ENCODE measurements at regions not wholly inside any gene's neighbourhood (a gene's known extent, or its start where the extent isn't known, plus 50 kb on each side); places are given as distances from the start of the nearest gene placed in this dataset.

GRCh38 chr6:140360651-140361050 is 986.2 kb upstream of the CITED2 start:
- WGBS, 4 donors = 34 to 44% (median 39%) methylated on average over 3 of the region's 3 CpGs

DNA sequence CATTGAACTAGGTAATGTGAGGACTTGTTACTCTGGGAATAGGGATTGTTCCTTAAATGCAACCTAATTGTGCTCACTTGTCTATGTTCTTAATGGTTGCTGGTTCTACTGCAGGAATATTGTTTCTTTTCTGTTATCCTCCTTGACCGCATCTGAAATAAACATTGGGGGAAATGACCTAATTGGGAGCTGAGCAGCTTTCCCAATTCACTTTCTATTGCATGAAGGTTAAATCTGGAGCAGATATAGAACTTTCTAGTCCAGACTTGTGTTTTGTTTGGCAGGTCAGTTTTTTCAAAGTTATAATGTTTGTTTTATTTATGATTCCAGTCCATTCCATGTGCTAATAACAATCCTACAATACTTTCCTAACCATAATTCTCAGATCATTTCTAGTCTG is 981.0 kb upstream of the CITED2 start:
- Histone ChIP-seq H3K36me3 (no peaks in the 10 kb centered on the region), H3K27ac (no peak overlapping the region), H3K4me3 (no peak overlapping the region), H3K27me3 (no peaks in the 10 kb centered on the region), H3K4me1 (peaks cover 0 to 4% (median 0%) of the 10 kb centered on the region in 12 donors), H3K9me3 (no peaks in the 10 kb centered on the region)
- no peak for DNase-seq
- no peak for ATAC-seq
- 38 to 95% (median 91%) methylated on average over 1 of the region's 1 CpG for WGBS, 4 donors
- no peak for TF ChIP-seq POLR2A (IDR thresholded peaks at IDR 0.05)
- TF ChIP-seq CTCF (IDR thresholded peaks at IDR 0.05) = no peak
- intact Hi-C loops (cut with DNase I) = no loop called here

More at GRCh38 chr6:140360651-140361050, 986.2 kb upstream of the CITED2 start:
- no peaks in the 10 kb centered on the region for H3K4me1 ChIP-seq
- peaks cover 0 to 19% (median 5%) of the 10 kb centered on the region in 12 donors for H3K9me3 ChIP-seq
- intact Hi-C loops (cut with DNase I) = no loop called here
- no peak for ATAC-seq
- TF ChIP-seq POLR2A (IDR thresholded peaks at IDR 0.05) (no peak), CTCF (IDR thresholded peaks at IDR 0.05) (no peak)
- no peaks in the 10 kb centered on the region for H3K27me3 ChIP-seq
- H3K27ac ChIP-seq = no peak overlapping the region
- H3K36me3 ChIP-seq = no peaks in the 10 kb centered on the region
- H3K4me3 ChIP-seq = no peak overlapping the region
- no peak for DNase-seq

DNA sequence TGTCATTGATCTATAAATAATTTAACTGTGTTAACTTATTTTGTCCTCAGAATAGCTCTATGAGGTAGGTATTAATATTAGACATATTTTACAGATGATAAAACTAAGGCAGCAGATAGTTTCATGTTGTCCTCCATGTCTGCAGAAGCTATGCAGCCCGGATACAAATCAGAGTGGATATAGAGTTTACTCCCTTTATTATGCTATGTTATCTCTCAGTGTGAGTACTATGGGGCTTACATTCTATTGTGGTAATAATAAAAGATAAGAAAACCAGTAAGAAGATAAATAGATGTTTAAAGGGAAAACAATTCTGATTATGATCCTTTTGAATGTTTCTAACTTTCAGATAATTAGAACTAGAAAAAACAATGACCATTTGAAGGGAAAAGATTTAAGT is 979.8 kb upstream of the CITED2 start:
- Histone ChIP-seq H3K27ac (no peak overlapping the region), H3K4me1 (peaks cover 0 to 4% (median 0%) of the 10 kb centered on the region in 12 donors), H3K4me3 (no peak overlapping the region), H3K9me3 (no peaks in the 10 kb centered on the region), H3K36me3 (no peaks in the 10 kb centered on the region), H3K27me3 (no peaks in the 10 kb centered on the region)
- TF ChIP-seq POLR2A (IDR thresholded peaks at IDR 0.05) = no peak
- TF ChIP-seq CTCF (IDR thresholded peaks at IDR 0.05) = no peak
- no peak for ATAC-seq
- intact Hi-C loops (cut with DNase I) = no loop called here
- no peak for DNase-seq
- WGBS, 4 donors = 77 to 82% (median 79%) methylated on average over 1 of the region's 1 CpG

- Histone ChIP-seq H3K9me3 (no peaks in the 10 kb centered on the region), H3K27me3 (no peaks in the 10 kb centered on the region), H3K27ac (no peak overlapping the region), H3K36me3 (no peaks in the 10 kb centered on the region), H3K4me3 (no peak overlapping the region), H3K4me1 (peaks cover 0 to 4% (median 0%) of the 10 kb centered on the region in 12 donors)
- intact Hi-C loops (cut with DNase I) = no loop called here
- no peak for DNase-seq
- TF ChIP-seq POLR2A (IDR thresholded peaks at IDR 0.05) = no peak
- TF ChIP-seq CTCF (IDR thresholded peaks at IDR 0.05) = no peak
- 80 to 97% (median 87%) methylated on average over 1 of the region's 1 CpG for WGBS, 4 donors
- ATAC-seq = no peak
These were observed 979.1 kb upstream of the CITED2 start for GRCh38 chr6:140353536-140353935.

Measured in heart left ventricle (tissue), 16 donors.